ENCODE measurements at regions not wholly inside any gene's neighbourhood (a gene's known extent, or its start where the extent isn't known, plus 50 kb on each side); places are given as distances from the start of the nearest gene placed in this dataset.

DNA sequence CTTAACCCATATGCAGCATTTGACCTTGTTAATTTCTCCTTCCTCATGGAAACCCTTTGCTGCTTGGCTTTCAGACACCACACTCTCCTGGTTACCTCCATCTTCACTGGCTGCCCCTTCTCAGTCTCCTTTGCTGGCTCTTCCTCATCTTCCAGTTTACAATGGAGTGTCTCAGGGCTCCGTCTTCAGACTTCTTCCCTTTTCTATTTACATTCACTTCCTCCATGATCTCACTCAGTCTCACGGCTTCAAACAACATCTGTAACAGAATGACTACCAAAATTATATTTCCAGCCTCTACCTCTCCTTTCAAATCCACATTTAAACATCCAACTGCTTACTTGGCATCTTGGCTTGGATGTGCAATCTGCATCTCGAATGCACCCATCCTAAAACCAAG, 140.4 kb downstream of the DKK1 start:
- ATAC-seq = no peak
- no peak for DNase-seq
- H3K27ac Mint-ChIP-seq = no peak overlapping the region
- POLR2A ChIA-PET = no interaction called here
- intact Hi-C loops (cut with micrococcal nuclease) = no loop called here
- TF ChIP-seq, protein P1, sequence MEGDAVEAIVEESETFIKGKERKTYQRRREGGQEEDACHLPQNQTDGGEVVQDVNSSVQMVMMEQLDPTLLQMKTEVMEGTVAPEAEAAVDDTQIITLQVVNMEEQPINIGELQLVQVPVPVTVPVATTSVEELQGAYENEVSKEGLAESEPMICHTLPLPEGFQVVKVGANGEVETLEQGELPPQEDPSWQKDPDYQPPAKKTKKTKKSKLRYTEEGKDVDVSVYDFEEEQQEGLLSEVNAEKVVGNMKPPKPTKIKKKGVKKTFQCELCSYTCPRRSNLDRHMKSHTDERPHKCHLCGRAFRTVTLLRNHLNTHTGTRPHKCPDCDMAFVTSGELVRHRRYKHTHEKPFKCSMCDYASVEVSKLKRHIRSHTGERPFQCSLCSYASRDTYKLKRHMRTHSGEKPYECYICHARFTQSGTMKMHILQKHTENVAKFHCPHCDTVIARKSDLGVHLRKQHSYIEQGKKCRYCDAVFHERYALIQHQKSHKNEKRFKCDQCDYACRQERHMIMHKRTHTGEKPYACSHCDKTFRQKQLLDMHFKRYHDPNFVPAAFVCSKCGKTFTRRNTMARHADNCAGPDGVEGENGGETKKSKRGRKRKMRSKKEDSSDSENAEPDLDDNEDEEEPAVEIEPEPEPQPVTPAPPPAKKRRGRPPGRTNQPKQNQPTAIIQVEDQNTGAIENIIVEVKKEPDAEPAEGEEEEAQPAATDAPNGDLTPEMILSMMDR (IDR thresholded peaks at IDR 0.05) = no peak
- no peak overlapping the region for H3K4me3 Mint-ChIP-seq
- no peaks in the 10 kb centered on the region for H3K9me3 Mint-ChIP-seq
- H3K36me3 Mint-ChIP-seq (ENCODE audit: low read depth) = no peaks in the 10 kb centered on the region
- no peaks in the 10 kb centered on the region for H3K4me1 Mint-ChIP-seq (ENCODE audit: low read depth)
- CTCF ChIA-PET = no interaction called here
- H3K27me3 Mint-ChIP-seq = no peaks in the 10 kb centered on the region

DNA sequence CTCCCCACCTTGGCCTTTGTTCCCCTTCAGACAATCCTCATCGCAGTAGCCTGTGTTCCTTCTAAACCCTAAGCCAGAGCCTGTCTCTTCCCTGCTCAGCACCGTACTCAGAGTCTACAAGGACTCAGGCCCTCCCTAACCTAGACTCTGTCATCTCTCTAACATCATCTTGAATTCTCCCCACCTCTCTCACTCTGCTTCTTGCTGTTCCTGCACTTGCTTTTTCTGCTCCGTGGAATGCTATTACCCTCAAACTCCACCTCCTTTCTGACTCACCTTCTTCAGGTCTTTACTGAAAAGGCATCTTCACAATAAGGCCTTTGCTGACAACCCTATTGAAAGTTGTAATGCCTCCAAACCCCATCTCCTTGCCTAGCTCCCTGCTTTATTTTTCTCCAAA, 141.0 kb downstream of the DKK1 start:
- no peak for DNase-seq
- CTCF ChIA-PET = no interaction called here
- TF ChIP-seq, protein P1 (IDR thresholded peaks at IDR 0.05) = no peak
- H3K4me1 Mint-ChIP-seq (ENCODE audit: low read depth) = no peaks in the 10 kb centered on the region
- POLR2A ChIA-PET = no interaction called here
- H3K27ac Mint-ChIP-seq = no peak overlapping the region
- H3K9me3 Mint-ChIP-seq = no peaks in the 10 kb centered on the region
- no peaks in the 10 kb centered on the region for H3K36me3 Mint-ChIP-seq (ENCODE audit: low read depth)
- no peak overlapping the region for H3K4me3 Mint-ChIP-seq
- ATAC-seq = no peak
- H3K27me3 Mint-ChIP-seq = no peaks in the 10 kb centered on the region
- intact Hi-C loops (cut with micrococcal nuclease) = no loop called here

DNA sequence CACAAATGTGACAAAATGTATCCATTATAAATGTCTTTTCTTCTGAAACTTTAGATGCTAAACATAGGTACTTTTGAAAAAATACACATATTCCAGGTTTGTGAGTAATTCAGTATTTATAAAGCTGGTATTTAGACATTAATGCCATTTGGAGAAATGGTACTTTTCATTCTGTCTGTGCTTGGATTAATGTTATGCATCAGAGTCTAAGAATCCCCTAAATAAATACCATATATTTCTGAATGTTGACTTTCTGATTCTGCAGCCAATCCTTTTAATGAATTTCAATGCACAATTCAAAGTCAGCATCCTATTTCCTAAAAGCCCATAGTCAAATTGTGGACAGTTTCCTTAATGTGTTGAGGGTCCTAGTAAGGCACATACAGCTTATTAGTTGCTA, 145.0 kb downstream of the DKK1 start:
- Mint-ChIP-seq H3K36me3 (ENCODE audit: low read depth) (no peaks in the 10 kb centered on the region), H3K27ac (no peak overlapping the region), H3K4me1 (ENCODE audit: low read depth) (no peaks in the 10 kb centered on the region), H3K9me3 (no peaks in the 10 kb centered on the region), H3K27me3 (no peaks in the 10 kb centered on the region), H3K4me3 (no peak overlapping the region)
- ATAC-seq (no peak), DNase-seq (no peak)
- ChIA-PET CTCF (no interaction called here), POLR2A (no interaction called here)
- intact Hi-C loops (cut with micrococcal nuclease) = no loop called here
- TF ChIP-seq, protein P1 (IDR thresholded peaks at IDR 0.05) = no peak

DNA sequence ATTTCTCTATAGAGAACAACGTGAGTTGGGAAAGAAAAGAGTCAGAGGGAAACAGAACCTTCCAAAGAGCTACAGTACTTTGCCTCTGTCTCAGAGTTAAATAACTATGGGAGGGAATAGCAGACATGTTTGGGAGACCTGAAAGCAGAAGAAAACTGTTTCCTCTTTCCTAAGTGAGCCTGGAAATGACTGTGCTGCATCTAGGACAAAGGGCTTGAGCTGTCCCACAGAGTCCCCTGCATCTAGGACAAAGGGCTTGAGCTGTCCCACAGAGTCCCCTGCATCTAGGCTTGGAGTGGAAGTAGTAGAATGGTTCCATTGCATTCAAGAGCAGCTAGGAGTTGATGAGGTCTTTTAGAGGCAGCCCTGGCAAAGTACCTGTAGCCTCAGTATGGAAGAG, 149.7 kb downstream of the DKK1 start:
- H3K4me3 Mint-ChIP-seq = no peak overlapping the region
- DNase-seq = no peak
- H3K9me3 Mint-ChIP-seq = no peaks in the 10 kb centered on the region
- no peaks in the 10 kb centered on the region for H3K27me3 Mint-ChIP-seq
- TF ChIP-seq, protein P1 (IDR thresholded peaks at IDR 0.05) = no peak
- H3K36me3 Mint-ChIP-seq (ENCODE audit: low read depth) = no peaks in the 10 kb centered on the region
- no peaks in the 10 kb centered on the region for H3K4me1 Mint-ChIP-seq (ENCODE audit: low read depth)
- POLR2A ChIA-PET = no interaction called here
- H3K27ac Mint-ChIP-seq = no peak overlapping the region
- CTCF ChIA-PET = no interaction called here
- ATAC-seq = no peak
- intact Hi-C loops (cut with micrococcal nuclease) = no loop called here

DNA sequence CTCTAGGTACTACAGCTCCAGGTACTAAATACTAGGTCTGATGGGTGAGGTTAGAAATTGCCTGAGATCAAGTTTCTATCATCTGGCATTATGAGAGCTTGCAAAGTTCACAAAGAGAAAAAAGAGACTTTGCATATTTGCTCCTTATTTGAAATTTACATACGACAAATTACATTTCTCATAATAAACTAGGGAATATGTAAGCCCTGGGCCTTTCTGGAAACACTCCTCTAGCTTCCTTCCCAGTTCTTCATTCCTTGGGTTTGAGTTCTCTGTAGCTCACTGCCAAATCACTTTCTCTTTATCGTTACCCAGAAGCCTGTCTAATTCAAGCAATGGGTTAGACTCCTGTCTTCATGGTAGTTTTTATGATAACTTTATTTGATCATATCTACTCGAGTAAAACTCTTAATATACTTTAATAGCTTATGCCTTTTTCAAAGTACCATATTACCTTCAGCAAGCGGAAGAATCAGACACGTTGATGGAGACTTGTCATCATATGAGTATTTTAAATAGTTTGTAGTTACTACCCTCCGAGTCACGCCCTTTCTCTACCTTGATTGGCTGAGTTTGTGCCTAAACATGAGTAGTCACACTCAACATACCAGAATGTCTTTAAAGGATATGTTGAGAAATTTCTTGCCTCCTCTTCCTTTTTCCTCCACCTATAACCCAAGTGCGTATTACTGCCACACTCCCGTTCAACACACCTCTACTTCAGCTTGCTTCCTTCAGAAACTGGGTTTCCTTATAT, 150.5 kb downstream of the DKK1 start:
- no peaks in the 10 kb centered on the region for H3K4me1 Mint-ChIP-seq (ENCODE audit: low read depth)
- TF ChIP-seq, protein P1 (IDR thresholded peaks at IDR 0.05) = no peak
- no peaks in the 10 kb centered on the region for H3K9me3 Mint-ChIP-seq
- no peak for ATAC-seq
- no peak overlapping the region for H3K4me3 Mint-ChIP-seq
- CTCF ChIA-PET = interaction anchor here (0.9 kb wide), 1 partner anchor 152 kb away, joined by 3 read pairs; no protein-coding TSS in a partner anchor
- POLR2A ChIA-PET = no interaction called here
- intact Hi-C loops (cut with micrococcal nuclease) = no loop called here
- no peaks in the 10 kb centered on the region for H3K27me3 Mint-ChIP-seq
- H3K36me3 Mint-ChIP-seq (ENCODE audit: low read depth) = no peaks in the 10 kb centered on the region
- H3K27ac Mint-ChIP-seq = no peak overlapping the region
- DNase-seq = no peak

All from activated CD8-positive, alpha-beta T cell treated with anti-CD3 and anti-CD28 coated beads for 36 hours (primary cell).